Sigmoid colon (tissue), 4 donors: ENCODE measurements at regions not wholly inside any gene's neighbourhood (a gene's known extent, or its start where the extent isn't known, plus 50 kb on each side); places are given as distances from the start of the nearest gene placed in this dataset.

Source experiments
- CTCF ChIP-seq, 4 experiments: fragments of 450-650 bp in 3 of 4; fragments of 200-600 bp in 1 of 4; IDR thresholded peaks; one replicate each; pipeline ENCODE4 v1.5.1; 2016 to 2019; ENCODE audit warnings: antibody characterized with exemption in 4 of 4, mild to moderate bottlenecking in 3 of 4, moderate library complexity in 2 of 4
- EP300 ChIP-seq, 4 donors: sonication (generic); formaldehyde crosslinking; IDR thresholded peaks; one replicate each; pipeline ENCODE4 v1.6.1; 2017; ENCODE audit warnings: antibody characterized with exemption in 4 of 4
- POLR2A ChIP-seq, 2 donors: fragments of 450-650 bp; IDR thresholded peaks; one replicate each; pipeline ENCODE4 v1.6.1; 2016; ENCODE audit warnings: antibody characterized with exemption in 2 of 2, mild to moderate bottlenecking in 2 of 2, moderate library complexity in 2 of 2
- POLR2AphosphoS5 ChIP-seq, 4 donors: sonication (generic); formaldehyde crosslinking; IDR thresholded peaks; one replicate each; pipeline ENCODE4 v1.6.1; 2017; ENCODE audit warnings: antibody characterized with exemption in 4 of 4

DNA sequence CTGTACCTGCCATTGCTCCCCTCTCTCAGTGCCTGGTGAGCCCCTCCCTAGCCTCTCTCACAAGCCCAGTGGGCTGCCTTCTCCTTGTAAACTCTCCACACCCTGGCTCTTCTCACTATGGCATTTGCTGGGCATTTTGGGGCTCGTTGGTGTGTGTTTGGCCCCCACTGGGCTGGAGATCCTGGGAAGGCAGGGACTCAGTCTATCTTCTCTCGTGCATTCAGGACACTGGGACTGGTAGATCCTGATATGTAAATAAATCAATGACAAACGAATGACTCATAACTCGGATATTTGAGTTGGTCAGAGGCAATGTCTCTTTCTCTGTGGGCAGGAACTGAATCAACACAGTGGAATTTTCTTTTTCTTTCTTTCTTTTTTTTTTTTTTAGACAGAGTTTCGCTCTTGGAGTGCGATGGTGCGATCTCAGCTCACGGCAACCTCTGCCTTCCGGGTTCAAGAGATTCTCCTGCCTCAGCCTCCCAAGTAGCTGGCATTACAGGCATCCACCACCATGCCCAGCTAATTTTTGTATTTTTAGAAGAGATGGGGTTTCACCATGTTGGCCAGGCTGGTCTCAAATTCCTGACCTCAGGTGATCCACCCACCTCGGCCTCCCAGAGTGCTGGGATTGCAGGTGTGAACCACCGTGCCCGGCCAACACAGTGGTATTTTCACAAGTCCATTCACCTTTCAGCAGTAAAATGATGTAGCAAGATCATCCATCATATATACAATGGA is 144.6 kb upstream of the SPRED2 start:
- TF ChIP-seq CTCF (IDR thresholded peaks at IDR 0.05) (no peak), POLR2AphosphoS5 (IDR thresholded peaks at IDR 0.05) (no peak), POLR2A (IDR thresholded peaks at IDR 0.05) (no peak), EP300 (IDR thresholded peaks at IDR 0.05) (no peak)
